Testis (tissue), 2 donors: ENCODE measurements at regions not wholly inside any gene's neighbourhood (a gene's known extent, or its start where the extent isn't known, plus 50 kb on each side); places are given as distances from the start of the nearest gene placed in this dataset.

ENCODE experiments used
- POLR2A ChIP-seq: fragments of 450-650 bp; IDR thresholded peaks from one replicate; pipeline ENCODE4 v1.6.1; 2017; ENCODE audit warnings: antibody characterized with exemption, mild to moderate bottlenecking, moderate library complexity
- TF ChIP-seq, protein P1 (sequence below), 3 experiments: fragments of 450-650 bp in 2 of 3; fragments of 200-600 bp in 1 of 3; sonication (generic) in 1 of 3; IDR thresholded peaks; one replicate each; pipeline ENCODE4 v1.5.1; 2016 to 2019; ENCODE audit warnings: antibody characterized with exemption in 3 of 3, mild to moderate bottlenecking in 2 of 3, moderate library complexity in 1 of 3

DNA sequence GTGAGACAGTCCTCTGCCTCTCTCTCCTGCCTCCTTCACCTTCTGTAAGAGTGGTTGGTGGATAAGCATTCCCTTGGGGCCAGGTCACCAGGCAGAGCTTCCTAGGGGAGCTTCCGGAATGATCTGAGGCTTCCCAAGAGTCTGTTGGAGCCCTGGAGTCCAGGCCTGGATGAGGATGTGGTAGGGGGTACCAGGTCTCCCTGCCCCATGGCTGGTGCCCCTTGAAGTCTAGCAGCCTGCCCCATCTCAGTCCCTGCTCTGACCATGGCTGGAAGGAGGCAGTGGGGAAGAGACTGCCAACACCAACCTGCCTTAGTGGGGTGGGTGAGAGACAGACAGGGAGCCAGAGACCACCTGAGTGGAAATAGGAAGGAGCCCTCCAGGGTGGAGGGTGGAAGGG lies 1316.9 kb downstream of the UQCRFS1 start:
- TF ChIP-seq, protein P1, sequence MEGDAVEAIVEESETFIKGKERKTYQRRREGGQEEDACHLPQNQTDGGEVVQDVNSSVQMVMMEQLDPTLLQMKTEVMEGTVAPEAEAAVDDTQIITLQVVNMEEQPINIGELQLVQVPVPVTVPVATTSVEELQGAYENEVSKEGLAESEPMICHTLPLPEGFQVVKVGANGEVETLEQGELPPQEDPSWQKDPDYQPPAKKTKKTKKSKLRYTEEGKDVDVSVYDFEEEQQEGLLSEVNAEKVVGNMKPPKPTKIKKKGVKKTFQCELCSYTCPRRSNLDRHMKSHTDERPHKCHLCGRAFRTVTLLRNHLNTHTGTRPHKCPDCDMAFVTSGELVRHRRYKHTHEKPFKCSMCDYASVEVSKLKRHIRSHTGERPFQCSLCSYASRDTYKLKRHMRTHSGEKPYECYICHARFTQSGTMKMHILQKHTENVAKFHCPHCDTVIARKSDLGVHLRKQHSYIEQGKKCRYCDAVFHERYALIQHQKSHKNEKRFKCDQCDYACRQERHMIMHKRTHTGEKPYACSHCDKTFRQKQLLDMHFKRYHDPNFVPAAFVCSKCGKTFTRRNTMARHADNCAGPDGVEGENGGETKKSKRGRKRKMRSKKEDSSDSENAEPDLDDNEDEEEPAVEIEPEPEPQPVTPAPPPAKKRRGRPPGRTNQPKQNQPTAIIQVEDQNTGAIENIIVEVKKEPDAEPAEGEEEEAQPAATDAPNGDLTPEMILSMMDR (IDR thresholded peaks at IDR 0.05) = no peak
- no peak for TF ChIP-seq POLR2A
